Upper lobe of left lung (tissue), 4 donors: ENCODE measurements at regions not wholly inside any gene's neighbourhood (a gene's known extent, or its start where the extent isn't known, plus 50 kb on each side); places are given as distances from the start of the nearest gene placed in this dataset.

ENCODE experiments used
- CTCF ChIP-seq, 6 experiments: fragments of 450-650 bp in 4 of 6; fragments of 200-600 bp in 2 of 6; sonication (generic) in 2 of 6; IDR thresholded peaks; one replicate each; pipeline ENCODE4 v1.5.1; 2016 to 2019; ENCODE audit warnings: antibody characterized with exemption in 6 of 6
- POLR2A ChIP-seq, 4 donors: fragments of 450-650 bp; IDR thresholded peaks; one replicate each; pipeline ENCODE4 v1.5.1; 2016 to 2017; ENCODE audit warnings: antibody characterized with exemption in 4 of 4, mild to moderate bottlenecking in 2 of 4
- POLR2AphosphoS5 ChIP-seq, 2 donors: sonication (generic); formaldehyde crosslinking; IDR thresholded peaks; one replicate each; pipeline ENCODE4 v1.5.1; 2017; ENCODE audit warnings: antibody characterized with exemption in 2 of 2

- TF ChIP-seq POLR2A (IDR thresholded peaks at IDR 0.05) (no peak), CTCF (IDR thresholded peaks at IDR 0.05) (no peak), POLR2AphosphoS5 (IDR thresholded peaks at IDR 0.05) (no peak)
Measured at GRCh38 chr2:56484906-56485305, 301.1 kb downstream of the CCDC85A start.
